ENCODE measurements at regions not wholly inside any gene's neighbourhood (a gene's known extent, or its start where the extent isn't known, plus 50 kb on each side); places are given as distances from the start of the nearest gene placed in this dataset.

- intact Hi-C loops (cut with DNase I; ENCODE audit: low total_unique reads): no loop called here
- H3K36me3 ChIP-seq (ENCODE audit: low read depth, missing control alignments): no peaks in the 10 kb centered on the region
- no peak for TF ChIP-seq CTCF (IDR thresholded peaks at IDR 0.05)
- TF ChIP-seq POLR2A (IDR thresholded peaks at IDR 0.05): no peak
- H3K9me3 ChIP-seq: no peaks in the 10 kb centered on the region
- H3K4me1 ChIP-seq: no peaks in the 10 kb centered on the region
- 89 to 95% methylated on average over 2 of the region's 2 CpGs for WGBS, 2 donors
- no peak for DNase-seq
- no peaks in the 10 kb centered on the region for H3K27me3 ChIP-seq
- no peak overlapping the region for H3K4me3 ChIP-seq
- no peak overlapping the region for H3K27ac ChIP-seq
Measured at GRCh38 chr6:101312652-101313051, 80.9 kb upstream of the GRIK2 start.

- 87 to 90% methylated on average over 2 of the region's 2 CpGs for WGBS, 2 donors
- Histone ChIP-seq H3K4me1 (no peaks in the 10 kb centered on the region), H3K4me3 (no peak overlapping the region), H3K27me3 (no peaks in the 10 kb centered on the region), H3K36me3 (ENCODE audit: low read depth, missing control alignments) (no peaks in the 10 kb centered on the region), H3K27ac (no peak overlapping the region), H3K9me3 (no peaks in the 10 kb centered on the region)
- no peak for TF ChIP-seq POLR2A (IDR thresholded peaks at IDR 0.05)
- no peak for TF ChIP-seq CTCF (IDR thresholded peaks at IDR 0.05)
- intact Hi-C loops (cut with DNase I; ENCODE audit: low total_unique reads): no loop called here
- no peak for DNase-seq
Measured at GRCh38 chr6:101322921-101323320, 70.6 kb upstream of the GRIK2 start.

GRCh38 chr6:101326411-101326810, 67.1 kb upstream of the GRIK2 start:
- no peak for DNase-seq
- Histone ChIP-seq H3K27ac (no peak overlapping the region), H3K4me1 (no peaks in the 10 kb centered on the region), H3K4me3 (no peak overlapping the region), H3K36me3 (ENCODE audit: low read depth, missing control alignments) (no peaks in the 10 kb centered on the region), H3K27me3 (no peaks in the 10 kb centered on the region), H3K9me3 (no peaks in the 10 kb centered on the region)
- intact Hi-C loops (cut with DNase I; ENCODE audit: low total_unique reads): no loop called here
- no peak for TF ChIP-seq CTCF (IDR thresholded peaks at IDR 0.05)
- no peak for TF ChIP-seq POLR2A (IDR thresholded peaks at IDR 0.05)

GRCh38 chr6:101341926-101342325, 51.6 kb upstream of the GRIK2 start:
- Histone ChIP-seq H3K27ac (no peak overlapping the region), H3K4me1 (no peaks in the 10 kb centered on the region), H3K4me3 (no peak overlapping the region), H3K36me3 (ENCODE audit: low read depth, missing control alignments) (no peaks in the 10 kb centered on the region), H3K27me3 (no peaks in the 10 kb centered on the region), H3K9me3 (no peaks in the 10 kb centered on the region)
- DNase-seq: no peak
- TF ChIP-seq POLR2A (IDR thresholded peaks at IDR 0.05): no peak
- TF ChIP-seq CTCF (IDR thresholded peaks at IDR 0.05): no peak
- intact Hi-C loops (cut with DNase I; ENCODE audit: low total_unique reads): no loop called here
- 67 to 84% methylated on average over 1 of the region's 1 CpG for WGBS, 2 donors
